ENCODE measurements at regions not wholly inside any gene's neighbourhood (a gene's known extent, or its start where the extent isn't known, plus 50 kb on each side); places are given as distances from the start of the nearest gene placed in this dataset.
"Not testable (repeated sequence)": the region's sequence is repeated elsewhere in the genome, so short reads cannot be mapped to it uniquely, and the experiment has no call there.

GRCh38 chr19:28372576-28373247 is 840.2 kb downstream of the UQCRFS1 start:
- Mint-ChIP-seq H3K4me1 (no peaks in the 10 kb centered on the region), H3K27me3 (no peaks in the 10 kb centered on the region), H3K27ac (no peak overlapping the region), H3K9me3 (peaks cover 0 to 30% (median 14%) of the 10 kb centered on the region in 8 donors), H3K36me3 (no peaks in the 10 kb centered on the region), H3K4me3 (no peak overlapping the region)
- intact Hi-C loops (cut with micrococcal nuclease), result no loop called here
- Histone ChIP-seq H3K27ac (ENCODE audit: low read depth, low read length) (no peak overlapping the region), H3K36me3 (ENCODE audit: insufficient read depth, low read length) (no peaks in the 10 kb centered on the region), H3K27me3 (ENCODE audit: insufficient read depth, low read length) (no peaks in the 10 kb centered on the region), H3K4me3 (ENCODE audit: low read length in 2 of 2) (no peak overlapping the region), H3K4me1 (ENCODE audit: insufficient read depth, low read length) (no peaks in the 10 kb centered on the region), H3K9me3 (ENCODE audit: control insufficient read depth in 1 of 2, low read length in 2 of 2) (peaks cover 0 to 7% of the 10 kb centered on the region in 2 donors)
- no peak for DNase-seq
- CTCF ChIA-PET (ENCODE audit: partially characterized antibody), result no interaction called here
- POLR2A ChIA-PET (ENCODE audit: partially characterized antibody), result no interaction called here

GRCh38 chr19:28367146-28367545 is 845.8 kb downstream of the UQCRFS1 start:
- no peaks in the 10 kb centered on the region for H3K4me1 ChIP-seq (ENCODE audit: insufficient read depth, low read length)
- H3K27me3 ChIP-seq (ENCODE audit: insufficient read depth, low read length), result no peaks in the 10 kb centered on the region
- no peaks in the 10 kb centered on the region for H3K36me3 Mint-ChIP-seq
- POLR2A ChIA-PET (ENCODE audit: partially characterized antibody), result no interaction called here
- no peak overlapping the region for H3K27ac ChIP-seq (ENCODE audit: low read depth, low read length)
- intact Hi-C loops (cut with micrococcal nuclease), result no loop called here
- H3K27me3 Mint-ChIP-seq, result no peaks in the 10 kb centered on the region
- no peak for DNase-seq
- H3K27ac Mint-ChIP-seq, result no peak overlapping the region
- no peak overlapping the region for H3K4me3 Mint-ChIP-seq
- H3K9me3 ChIP-seq (ENCODE audit: control insufficient read depth in 1 of 2, low read length in 2 of 2), result peaks cover 0 to 7% of the 10 kb centered on the region in 2 donors
- CTCF ChIA-PET (ENCODE audit: partially characterized antibody), result no interaction called here
- H3K36me3 ChIP-seq (ENCODE audit: insufficient read depth, low read length), result no peaks in the 10 kb centered on the region
- H3K4me3 ChIP-seq (ENCODE audit: low read length in 2 of 2), result no peak overlapping the region
- H3K9me3 Mint-ChIP-seq, result peaks cover 0 to 36% (median 11%) of the 10 kb centered on the region in 8 donors
- no peaks in the 10 kb centered on the region for H3K4me1 Mint-ChIP-seq

DNA sequence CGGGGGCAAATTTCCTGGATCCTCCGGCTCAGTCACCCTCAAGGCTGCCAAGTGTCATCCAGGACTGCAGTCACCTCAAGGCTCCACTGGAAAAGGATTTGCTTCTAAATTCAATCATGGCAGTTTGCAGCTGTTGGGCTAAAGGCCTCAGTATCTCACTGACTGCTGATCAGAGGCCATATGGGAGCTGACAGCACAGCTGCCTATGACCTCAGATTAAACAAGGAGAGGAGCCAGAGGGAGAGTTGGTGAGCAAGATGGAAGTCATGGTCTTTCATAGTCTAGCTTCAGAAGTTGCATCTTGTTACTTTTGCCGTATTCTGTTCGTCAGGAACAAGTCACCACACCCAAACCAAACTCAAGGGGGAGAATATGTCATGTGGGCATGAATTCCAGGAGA is 849.7 kb downstream of the UQCRFS1 start:
- Mint-ChIP-seq H3K27me3 (no peaks in the 10 kb centered on the region), H3K27ac (no peak overlapping the region), H3K4me3 (no peak overlapping the region), H3K4me1 (no peaks in the 10 kb centered on the region), H3K36me3 (no peaks in the 10 kb centered on the region), H3K9me3 (peaks cover 0 to 15% (median 5%) of the 10 kb centered on the region in 8 donors)
- ChIA-PET CTCF (ENCODE audit: partially characterized antibody) (no interaction called here), POLR2A (ENCODE audit: partially characterized antibody) (no interaction called here)
- Histone ChIP-seq H3K4me1 (ENCODE audit: insufficient read depth, low read length) (no peaks in the 10 kb centered on the region), H3K27ac (ENCODE audit: low read depth, low read length) (no peak overlapping the region), H3K27me3 (ENCODE audit: insufficient read depth, low read length) (no peaks in the 10 kb centered on the region), H3K36me3 (ENCODE audit: insufficient read depth, low read length) (no peaks in the 10 kb centered on the region), H3K4me3 (ENCODE audit: low read length in 2 of 2) (no peak overlapping the region), H3K9me3 (ENCODE audit: control insufficient read depth in 1 of 2, low read length in 2 of 2) (no peaks in the 10 kb centered on the region)
- intact Hi-C loops (cut with micrococcal nuclease), result no loop called here
- DNase-seq, result no peak

DNA sequence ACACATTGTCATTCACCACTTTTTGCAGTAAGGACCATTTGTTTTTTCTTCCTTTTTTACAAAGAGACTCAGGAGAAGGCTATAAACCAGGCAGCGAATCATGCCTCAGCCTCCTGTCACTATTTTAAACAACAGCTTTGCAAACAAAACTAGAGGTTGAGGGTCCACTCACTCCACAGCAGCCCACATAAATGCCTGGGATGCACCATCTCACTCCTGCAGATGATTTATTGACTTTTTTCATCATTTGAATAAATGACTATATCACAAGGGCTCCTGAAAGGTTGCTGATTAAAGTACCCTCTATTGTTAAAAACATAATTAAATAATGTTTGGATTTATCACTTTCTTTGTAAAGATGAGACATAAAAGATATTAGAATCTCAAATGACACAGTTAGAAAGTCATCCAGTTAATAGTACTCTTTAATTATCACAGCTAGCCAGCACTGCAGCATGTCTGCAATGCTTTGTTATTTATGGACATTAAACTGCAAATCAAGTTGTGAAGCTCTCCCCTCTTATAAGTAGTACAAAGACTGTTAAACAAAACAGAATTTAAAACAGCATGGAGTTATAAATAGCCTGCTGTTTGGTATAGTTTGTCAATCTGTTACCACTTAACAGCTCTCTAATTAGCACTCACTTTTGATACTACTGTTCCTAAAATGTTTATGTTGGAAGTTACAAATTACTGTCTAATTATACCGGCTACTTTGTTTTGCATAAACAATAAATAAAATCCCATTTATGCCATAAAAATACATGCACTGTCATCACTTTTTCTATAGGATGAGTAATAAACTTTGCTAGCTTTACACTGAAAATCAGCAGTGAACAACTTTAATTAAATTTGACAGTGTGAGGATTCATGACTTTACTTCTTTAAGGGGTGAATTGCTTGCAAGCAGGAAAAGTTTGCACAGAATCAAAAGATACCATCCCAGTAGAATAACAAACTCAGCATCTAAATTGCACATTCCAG is 853.2 kb downstream of the UQCRFS1 start:
- H3K27ac Mint-ChIP-seq, result no peak overlapping the region
- POLR2A ChIA-PET (ENCODE audit: partially characterized antibody), result no interaction called here
- Histone ChIP-seq H3K27ac (ENCODE audit: low read depth, low read length) (no peak overlapping the region), H3K4me3 (ENCODE audit: low read length in 2 of 2) (no peak overlapping the region), H3K4me1 (ENCODE audit: insufficient read depth, low read length) (no peaks in the 10 kb centered on the region), H3K36me3 (ENCODE audit: insufficient read depth, low read length) (no peaks in the 10 kb centered on the region), H3K9me3 (ENCODE audit: control insufficient read depth in 1 of 2, low read length in 2 of 2) (no peaks in the 10 kb centered on the region), H3K27me3 (ENCODE audit: insufficient read depth, low read length) (no peaks in the 10 kb centered on the region)
- no peak for DNase-seq
- intact Hi-C loops (cut with micrococcal nuclease), result no loop called here
- no peaks in the 10 kb centered on the region for H3K27me3 Mint-ChIP-seq
- no peak overlapping the region for H3K4me3 Mint-ChIP-seq
- no peaks in the 10 kb centered on the region for H3K4me1 Mint-ChIP-seq
- CTCF ChIA-PET (ENCODE audit: partially characterized antibody), result no interaction called here
- H3K36me3 Mint-ChIP-seq, result no peaks in the 10 kb centered on the region
- H3K9me3 Mint-ChIP-seq, result peaks cover 0 to 15% (median 3%) of the 10 kb centered on the region in 8 donors

GRCh38 chr19:28358633-28359032 is 854.3 kb downstream of the UQCRFS1 start:
- no peaks in the 10 kb centered on the region for H3K36me3 Mint-ChIP-seq
- intact Hi-C loops (cut with micrococcal nuclease), result no loop called here

DNA sequence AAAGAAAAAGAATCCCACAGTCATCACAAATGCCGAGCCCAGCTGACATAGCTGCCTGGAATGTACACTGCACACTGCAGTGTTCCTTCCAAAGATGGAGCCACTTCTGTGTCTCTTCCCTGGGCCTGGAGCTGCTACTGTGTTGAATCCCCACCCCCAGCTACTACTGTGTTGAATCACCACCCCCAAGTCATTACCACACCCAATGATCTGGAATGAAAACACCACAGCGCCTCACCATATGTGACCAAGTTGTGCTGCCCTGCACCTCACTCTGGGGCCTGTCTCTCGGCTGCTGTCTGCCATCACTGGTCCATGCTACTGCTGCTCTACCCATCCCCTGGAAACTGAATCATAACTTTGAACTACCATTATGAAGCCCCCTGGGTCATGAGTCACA is 861.2 kb downstream of the UQCRFS1 start:
- intact Hi-C loops (cut with micrococcal nuclease), result no loop called here
- H3K36me3 Mint-ChIP-seq, result no peaks in the 10 kb centered on the region
- no peak overlapping the region for H3K4me3 ChIP-seq (ENCODE audit: low read length in 2 of 2)
- no peaks in the 10 kb centered on the region for H3K36me3 ChIP-seq (ENCODE audit: insufficient read depth, low read length)
- H3K27ac Mint-ChIP-seq, result no peak overlapping the region
- H3K9me3 ChIP-seq (ENCODE audit: control insufficient read depth in 1 of 2, low read length in 2 of 2), result no peaks in the 10 kb centered on the region
- H3K4me3 Mint-ChIP-seq, result no peak overlapping the region
- POLR2A ChIA-PET (ENCODE audit: partially characterized antibody), result no interaction called here
- CTCF ChIA-PET (ENCODE audit: partially characterized antibody), result no interaction called here
- H3K27ac ChIP-seq (ENCODE audit: low read depth, low read length), result no peak overlapping the region
- peaks cover 0 to 40% (median 14%) of the 10 kb centered on the region in 8 donors for H3K9me3 Mint-ChIP-seq
- no peaks in the 10 kb centered on the region for H3K27me3 Mint-ChIP-seq
- no peaks in the 10 kb centered on the region for H3K4me1 Mint-ChIP-seq
- H3K4me1 ChIP-seq (ENCODE audit: insufficient read depth, low read length), result no peaks in the 10 kb centered on the region
- no peaks in the 10 kb centered on the region for H3K27me3 ChIP-seq (ENCODE audit: insufficient read depth, low read length)
- no peak for DNase-seq

More at GRCh38 chr19:28358633-28359032, 854.3 kb downstream of the UQCRFS1 start:
- peaks cover 0 to 12% (median 8%) of the 10 kb centered on the region in 8 donors for H3K9me3 Mint-ChIP-seq
- ChIA-PET CTCF (ENCODE audit: partially characterized antibody) (no interaction called here), POLR2A (ENCODE audit: partially characterized antibody) (no interaction called here)
- Histone ChIP-seq H3K4me1 (ENCODE audit: insufficient read depth, low read length) (no peaks in the 10 kb centered on the region), H3K27ac (ENCODE audit: low read depth, low read length) (no peak overlapping the region), H3K36me3 (ENCODE audit: insufficient read depth, low read length) (no peaks in the 10 kb centered on the region), H3K27me3 (ENCODE audit: insufficient read depth, low read length) (no peaks in the 10 kb centered on the region), H3K9me3 (ENCODE audit: control insufficient read depth in 1 of 2, low read length in 2 of 2) (no peaks in the 10 kb centered on the region), H3K4me3 (ENCODE audit: low read length in 2 of 2) (no peak overlapping the region)
- no peak overlapping the region for H3K4me3 Mint-ChIP-seq
- H3K27ac Mint-ChIP-seq, result no peak overlapping the region
- H3K27me3 Mint-ChIP-seq, result no peaks in the 10 kb centered on the region
- no peaks in the 10 kb centered on the region for H3K4me1 Mint-ChIP-seq
- DNase-seq, result no peak

DNA sequence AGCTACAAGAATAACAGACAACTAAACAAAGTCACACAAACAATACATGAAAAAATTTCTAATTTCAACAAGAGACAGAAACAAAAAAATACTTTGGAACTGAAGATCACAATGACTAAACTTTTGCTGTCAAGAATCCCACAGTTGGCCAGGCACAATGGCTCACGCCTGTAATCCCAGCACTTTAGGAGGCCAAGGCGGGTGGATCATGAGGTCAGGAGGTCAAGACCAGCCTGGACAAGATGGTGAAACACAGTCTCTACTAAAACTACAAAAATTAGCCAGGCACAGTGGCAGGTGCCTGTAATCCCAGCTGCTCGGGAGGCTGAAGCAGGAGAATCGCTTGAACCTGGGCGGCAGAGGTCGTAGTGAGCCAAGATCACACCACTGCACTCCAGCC is 861.6 kb downstream of the UQCRFS1 start:
- POLR2A ChIA-PET (ENCODE audit: partially characterized antibody), result not testable (repeated sequence)

More for the DNA sequence above, 861.6 kb downstream of the UQCRFS1 start:
- H3K27ac Mint-ChIP-seq; H3K9me3 ChIP-seq (ENCODE audit: control insufficient read depth in 1 of 2, low read length in 2 of 2); H3K4me1 ChIP-seq (ENCODE audit: insufficient read depth, low read length); H3K4me1 Mint-ChIP-seq; CTCF ChIA-PET (ENCODE audit: partially characterized antibody); H3K27me3 Mint-ChIP-seq; H3K4me3 ChIP-seq (ENCODE audit: low read length in 2 of 2); DNase-seq; intact Hi-C loops (cut with micrococcal nuclease); H3K4me3 Mint-ChIP-seq; H3K27ac ChIP-seq (ENCODE audit: low read depth, low read length); H3K36me3 ChIP-seq (ENCODE audit: insufficient read depth, low read length); H3K36me3 Mint-ChIP-seq; H3K27me3 ChIP-seq (ENCODE audit: insufficient read depth, low read length): not testable (repeated sequence)
- H3K9me3 Mint-ChIP-seq, result peaks cover 0 to 40% (median 14%) of the 10 kb centered on the region in 8 donors
